T-helper 17 cell (primary cell): ENCODE measurements at regions not wholly inside any gene's neighbourhood (a gene's known extent, or its start where the extent isn't known, plus 50 kb on each side); places are given as distances from the start of the nearest gene placed in this dataset.

Experiments used
- ATAC-seq: fragments of 150-1000 bp; cut with Tn5 transposase; 2 replicates; pipeline ENCODE4 v1.10.0; 2021; ENCODE audit warnings: mild to moderate bottlenecking, moderate library complexity
- DNase-seq, 3 donors: peaks; one replicate each; pipeline versions ENCODE4 v3.0.0 to v3.0.0-alpha.2; 2020 to 2021
- H3K9me3 ChIP-seq: one replicate; pipeline ENCODE4 v1.7.0; 2013; ENCODE audit warnings: low read length, mild to moderate bottlenecking; ENCODE audit not compliant: control insufficient read depth, poor library complexity, severe bottlenecking
- H3K27ac Mint-ChIP-seq: one replicate; pipeline ENCODE4 v1.8.0; 2022; ENCODE audit warnings: mild to moderate bottlenecking, moderate library complexity, mixed read lengths
- H3K27me3 Mint-ChIP-seq: one replicate; pipeline ENCODE4 v1.8.0; 2022; ENCODE audit warnings: mixed read lengths
- H3K36me3 Mint-ChIP-seq: one replicate; pipeline ENCODE4 v1.8.0; 2022; ENCODE audit warnings: low read depth, mixed read lengths
- H3K4me1 Mint-ChIP-seq: one replicate; pipeline ENCODE4 v1.8.0; 2022; ENCODE audit warnings: mild to moderate bottlenecking, mixed read lengths
- H3K4me3 Mint-ChIP-seq: one replicate; pipeline ENCODE4 v1.8.0; 2022; ENCODE audit warnings: mild to moderate bottlenecking, moderate library complexity, mixed read lengths

- DNase-seq = no peak
- no peak for ATAC-seq
- H3K4me1 Mint-ChIP-seq = no peaks in the 10 kb centered on the region
- no peaks in the 10 kb centered on the region for H3K36me3 Mint-ChIP-seq
- H3K27me3 Mint-ChIP-seq = no peaks in the 10 kb centered on the region
- no peak overlapping the region for H3K27ac Mint-ChIP-seq
- no peaks in the 10 kb centered on the region for H3K9me3 ChIP-seq
- no peak overlapping the region for H3K4me3 Mint-ChIP-seq
These were observed 288.7 kb downstream of the IL20RB start for GRCh38 chr3:137246491-137246890.

GRCh38 chr3:137249311-137249940, 291.6 kb downstream of the IL20RB start:
- Mint-ChIP-seq H3K27ac (no peak overlapping the region), H3K4me3 (no peak overlapping the region), H3K27me3 (no peaks in the 10 kb centered on the region), H3K36me3 (no peaks in the 10 kb centered on the region), H3K4me1 (no peaks in the 10 kb centered on the region)
- H3K9me3 ChIP-seq = no peaks in the 10 kb centered on the region
- ATAC-seq (no peak), DNase-seq (no peak)

- H3K4me1 Mint-ChIP-seq = no peaks in the 10 kb centered on the region
- H3K4me3 Mint-ChIP-seq = no peak overlapping the region
- ATAC-seq (no peak), DNase-seq (no peak)
- H3K9me3 ChIP-seq = no peaks in the 10 kb centered on the region
- H3K27me3 Mint-ChIP-seq = no peaks in the 10 kb centered on the region
- H3K27ac Mint-ChIP-seq = no peak overlapping the region
- H3K36me3 Mint-ChIP-seq = no peaks in the 10 kb centered on the region
These were observed 301.3 kb downstream of the IL20RB start for GRCh38 chr3:137259089-137259488.

GRCh38 chr3:137259701-137260100, 301.9 kb downstream of the IL20RB start:
- Mint-ChIP-seq H3K4me1 (no peaks in the 10 kb centered on the region), H3K27me3 (peaks cover 6% of the 10 kb centered on the region), H3K4me3 (no peak overlapping the region), H3K27ac (no peak overlapping the region), H3K36me3 (no peaks in the 10 kb centered on the region)
- ATAC-seq (no peak), DNase-seq (no peak)
- H3K9me3 ChIP-seq = no peaks in the 10 kb centered on the region

GRCh38 chr3:137264071-137264820, 306.5 kb downstream of the IL20RB start:
- no peaks in the 10 kb centered on the region for H3K36me3 Mint-ChIP-seq
- H3K4me1 Mint-ChIP-seq = no peaks in the 10 kb centered on the region
- DNase-seq (no peak), ATAC-seq (no peak)
- no peak overlapping the region for H3K27ac Mint-ChIP-seq
- H3K4me3 Mint-ChIP-seq = no peak overlapping the region
- H3K27me3 Mint-ChIP-seq = peaks cover 12% of the 10 kb centered on the region
- H3K9me3 ChIP-seq = no peaks in the 10 kb centered on the region

- ATAC-seq (no peak), DNase-seq (no peak)
- H3K9me3 ChIP-seq = no peaks in the 10 kb centered on the region
- no peaks in the 10 kb centered on the region for H3K36me3 Mint-ChIP-seq
- H3K27ac Mint-ChIP-seq = no peak overlapping the region
- no peak overlapping the region for H3K4me3 Mint-ChIP-seq
- no peaks in the 10 kb centered on the region for H3K4me1 Mint-ChIP-seq
- peaks cover 12% of the 10 kb centered on the region for H3K27me3 Mint-ChIP-seq
These were observed 307.1 kb downstream of the IL20RB start for GRCh38 chr3:137264843-137265330.

GRCh38 chr3:137282871-137283270, 325.1 kb downstream of the IL20RB start:
- Mint-ChIP-seq H3K4me3 (no peak overlapping the region), H3K36me3 (no peaks in the 10 kb centered on the region), H3K27ac (no peak overlapping the region), H3K4me1 (no peaks in the 10 kb centered on the region), H3K27me3 (no peaks in the 10 kb centered on the region)
- DNase-seq (no peak), ATAC-seq (no peak)
- no peaks in the 10 kb centered on the region for H3K9me3 ChIP-seq

GRCh38 chr3:137285924-137286323, 328.1 kb downstream of the IL20RB start:
- H3K27me3 Mint-ChIP-seq = no peaks in the 10 kb centered on the region
- DNase-seq = no peak
- no peak overlapping the region for H3K27ac Mint-ChIP-seq
- no peaks in the 10 kb centered on the region for H3K9me3 ChIP-seq
- ATAC-seq = no peak
- H3K36me3 Mint-ChIP-seq = no peaks in the 10 kb centered on the region
- no peak overlapping the region for H3K4me3 Mint-ChIP-seq
- H3K4me1 Mint-ChIP-seq = no peaks in the 10 kb centered on the region

GRCh38 chr3:137293086-137293485, 335.3 kb downstream of the IL20RB start:
- no peak for DNase-seq
- Mint-ChIP-seq H3K27ac (no peak overlapping the region), H3K4me1 (no peaks in the 10 kb centered on the region), H3K36me3 (no peaks in the 10 kb centered on the region), H3K27me3 (no peaks in the 10 kb centered on the region), H3K4me3 (no peak overlapping the region)
- ATAC-seq = no peak
- no peaks in the 10 kb centered on the region for H3K9me3 ChIP-seq

GRCh38 chr3:137294139-137294538, 336.4 kb downstream of the IL20RB start:
- no peaks in the 10 kb centered on the region for H3K27me3 Mint-ChIP-seq
- no peaks in the 10 kb centered on the region for H3K9me3 ChIP-seq
- H3K4me1 Mint-ChIP-seq = no peaks in the 10 kb centered on the region
- no peak overlapping the region for H3K27ac Mint-ChIP-seq
- DNase-seq = no peak
- no peak for ATAC-seq
- H3K4me3 Mint-ChIP-seq = no peak overlapping the region
- no peaks in the 10 kb centered on the region for H3K36me3 Mint-ChIP-seq

- DNase-seq (no peak), ATAC-seq (no peak)
- Mint-ChIP-seq H3K27me3 (no peaks in the 10 kb centered on the region), H3K36me3 (no peaks in the 10 kb centered on the region), H3K27ac (no peak overlapping the region), H3K4me1 (no peaks in the 10 kb centered on the region), H3K4me3 (no peak overlapping the region)
- H3K9me3 ChIP-seq = no peaks in the 10 kb centered on the region
These were observed 337.1 kb downstream of the IL20RB start for GRCh38 chr3:137294839-137295238.

- Mint-ChIP-seq H3K4me1 (no peaks in the 10 kb centered on the region), H3K27ac (no peak overlapping the region), H3K36me3 (no peaks in the 10 kb centered on the region), H3K4me3 (no peak overlapping the region), H3K27me3 (no peaks in the 10 kb centered on the region)
- DNase-seq = no peak
- no peaks in the 10 kb centered on the region for H3K9me3 ChIP-seq
- ATAC-seq = no peak
These were observed 337.6 kb downstream of the IL20RB start for GRCh38 chr3:137295336-137295735.

- H3K36me3 Mint-ChIP-seq = no peaks in the 10 kb centered on the region
- H3K9me3 ChIP-seq = no peaks in the 10 kb centered on the region
- no peak for ATAC-seq
- DNase-seq = no peak
- H3K4me1 Mint-ChIP-seq = no peaks in the 10 kb centered on the region
- H3K4me3 Mint-ChIP-seq = no peak overlapping the region
- H3K27ac Mint-ChIP-seq = no peak overlapping the region
- no peaks in the 10 kb centered on the region for H3K27me3 Mint-ChIP-seq
These were observed 338.3 kb downstream of the IL20RB start for GRCh38 chr3:137296116-137296515.

GRCh38 chr3:137297770-137298169, 340.0 kb downstream of the IL20RB start:
- no peaks in the 10 kb centered on the region for H3K9me3 ChIP-seq
- no peak for DNase-seq
- Mint-ChIP-seq H3K4me3 (no peak overlapping the region), H3K27ac (no peak overlapping the region), H3K27me3 (no peaks in the 10 kb centered on the region), H3K4me1 (no peaks in the 10 kb centered on the region), H3K36me3 (no peaks in the 10 kb centered on the region)
- ATAC-seq = no peak
